Middle frontal gyrus (tissue), 1 donor: ENCODE measurements at regions not wholly inside any gene's neighbourhood (a gene's known extent, or its start where the extent isn't known, plus 50 kb on each side); places are given as distances from the start of the nearest gene placed in this dataset.
"Not testable (repeated sequence)": the region's sequence is repeated elsewhere in the genome, so short reads cannot be mapped to it uniquely, and the experiment has no call there.

ENCODE experiments used
- DNase-seq: peaks from one replicate; pipeline ENCODE4 v3.0.0-alpha.2; 2015; ENCODE audit warnings: low spot score; ENCODE audit errors: extremely low spot score

GRCh38 chr6:74248966-74249365 is 553.0 kb downstream of the CD109 start:
- DNase-seq, result no peak

DNA sequence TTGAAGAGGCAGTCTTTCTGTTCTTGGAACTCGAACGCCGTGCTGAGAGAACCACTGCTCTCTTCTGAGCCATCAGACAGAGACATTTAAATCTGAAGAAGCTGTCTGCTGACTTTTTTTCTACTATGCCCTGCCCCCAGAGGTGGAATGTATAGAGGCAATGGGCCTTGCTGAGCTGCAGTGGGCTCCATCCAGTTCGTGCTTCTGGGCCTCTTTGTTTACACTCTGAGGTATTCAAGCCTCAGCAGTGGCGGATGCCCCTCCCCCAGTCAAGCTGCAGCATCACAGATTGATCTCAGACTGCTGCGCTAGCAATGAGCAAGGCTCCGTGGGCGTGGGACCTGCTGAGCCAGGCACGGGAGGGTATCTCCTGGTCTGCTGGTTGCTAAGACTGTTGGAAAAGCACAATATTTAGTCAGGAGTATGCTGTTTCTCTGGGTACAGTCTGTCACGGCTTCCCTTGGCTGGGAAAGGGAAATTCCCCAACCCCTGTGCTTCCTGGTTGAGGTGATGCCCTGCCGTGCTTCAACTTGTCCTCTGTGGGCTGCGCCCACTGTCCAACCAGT is 526.8 kb downstream of the CD109 start:
- DNase-seq, result no peak

- no peak for DNase-seq
Observed at GRCh38 chr6:74213995-74214394, 518.0 kb downstream of the CD109 start.

- no peak for DNase-seq
Observed at GRCh38 chr6:74208239-74208638, 512.2 kb downstream of the CD109 start.

DNA sequence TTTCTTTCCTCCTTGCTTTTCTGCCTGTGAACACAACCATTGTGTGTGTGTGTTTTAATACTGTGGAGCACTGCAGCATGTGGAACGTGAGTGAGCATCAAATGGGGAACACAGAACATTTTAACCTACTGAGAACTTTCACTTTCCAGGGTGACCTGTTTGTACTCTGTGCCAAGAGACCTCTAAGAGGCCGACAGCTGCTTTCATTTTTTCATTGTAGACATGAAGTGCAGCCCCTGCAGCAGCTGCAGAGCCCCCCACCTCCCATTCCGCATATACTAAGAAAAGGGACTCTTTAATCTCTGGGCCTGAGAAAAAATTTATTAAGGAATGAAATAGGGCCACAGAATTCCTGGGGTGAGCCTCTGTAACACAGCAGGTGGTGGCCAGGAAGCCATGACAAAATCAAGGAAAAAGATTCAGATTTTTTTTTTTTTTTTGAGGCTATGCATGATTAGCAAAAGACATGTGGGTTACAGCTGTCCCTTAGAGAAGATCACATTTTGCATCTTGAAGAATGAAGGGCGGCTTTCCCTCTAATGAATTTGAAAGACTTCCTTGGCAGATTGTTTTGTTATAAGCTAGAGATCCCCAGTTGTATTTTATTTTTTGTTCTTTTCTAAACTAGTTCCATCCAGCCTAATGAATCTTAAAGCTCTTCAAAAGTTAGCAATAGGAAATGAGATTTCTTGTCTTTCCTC is 503.4 kb downstream of the CD109 start:
- no peak for DNase-seq

DNA sequence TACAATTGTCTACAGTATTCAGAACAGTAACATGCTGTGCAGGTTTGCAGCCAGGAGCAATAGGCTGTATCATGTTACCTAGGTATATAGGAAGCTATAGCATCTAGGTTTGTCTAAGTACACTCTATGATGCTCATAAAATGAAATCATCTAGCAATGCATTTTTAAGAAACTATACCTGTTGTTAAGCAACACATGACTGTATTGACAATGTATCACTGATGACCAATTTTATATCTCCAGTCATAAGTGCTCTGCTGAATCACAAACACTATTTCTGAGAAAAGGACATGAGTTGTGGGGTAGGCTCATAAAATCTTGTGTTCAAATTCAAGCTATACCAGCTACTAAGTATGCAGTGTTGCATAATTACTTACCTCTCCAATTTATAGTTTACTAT is 501.3 kb downstream of the CD109 start:
- no peak for DNase-seq

DNA sequence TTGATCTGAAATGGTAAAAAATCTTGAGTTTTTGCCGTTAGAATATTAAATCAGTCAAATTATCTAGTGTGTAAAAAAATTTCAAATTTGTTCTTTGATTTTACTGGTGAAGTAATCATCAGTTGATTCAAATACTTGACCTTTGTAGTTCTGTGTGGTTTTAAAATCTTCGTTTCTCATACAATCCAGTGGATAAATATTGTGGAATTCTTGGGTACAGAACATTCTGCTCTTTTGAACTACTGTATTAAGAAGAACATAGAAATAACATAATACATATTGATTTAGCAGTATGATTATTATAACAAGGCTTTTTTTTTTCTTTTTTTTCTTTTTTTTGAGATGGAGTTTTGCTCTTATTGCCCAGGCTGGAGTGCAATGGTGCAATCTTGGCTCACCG is 491.8 kb downstream of the CD109 start:
- DNase-seq, result no peak

- DNase-seq, result no peak
Observed at GRCh38 chr6:74182992-74183391, 487.0 kb downstream of the CD109 start.

- DNase-seq, result no peak
Observed at GRCh38 chr6:74181471-74181870, 485.5 kb downstream of the CD109 start.

DNA sequence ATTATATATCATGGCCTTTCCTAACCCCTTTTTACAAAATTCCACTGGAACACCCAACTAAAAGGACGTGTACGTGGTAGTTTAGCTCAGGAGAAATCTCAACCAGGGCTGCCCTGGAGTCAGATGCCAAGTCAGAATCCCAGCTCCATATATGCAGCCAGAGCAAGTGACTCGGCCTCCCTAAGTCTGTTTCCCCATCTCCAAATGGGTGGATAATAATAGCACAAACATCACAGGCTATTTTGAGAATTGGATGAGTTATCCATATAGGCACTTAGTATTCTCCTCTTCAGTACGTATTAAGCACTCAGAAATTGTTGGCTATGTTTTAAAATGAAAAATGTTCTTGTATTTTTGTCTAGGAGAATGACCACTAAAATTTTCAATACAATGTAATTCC is 481.5 kb downstream of the CD109 start:
- DNase-seq, result no peak

- DNase-seq, result not testable (repeated sequence)
Observed at GRCh38 chr6:74170550-74170949, 474.5 kb downstream of the CD109 start.

GRCh38 chr6:74170118-74170517 is 474.1 kb downstream of the CD109 start:
- no peak for DNase-seq

- no peak for DNase-seq
Observed at GRCh38 chr6:74167976-74168375, 472.0 kb downstream of the CD109 start.

DNA sequence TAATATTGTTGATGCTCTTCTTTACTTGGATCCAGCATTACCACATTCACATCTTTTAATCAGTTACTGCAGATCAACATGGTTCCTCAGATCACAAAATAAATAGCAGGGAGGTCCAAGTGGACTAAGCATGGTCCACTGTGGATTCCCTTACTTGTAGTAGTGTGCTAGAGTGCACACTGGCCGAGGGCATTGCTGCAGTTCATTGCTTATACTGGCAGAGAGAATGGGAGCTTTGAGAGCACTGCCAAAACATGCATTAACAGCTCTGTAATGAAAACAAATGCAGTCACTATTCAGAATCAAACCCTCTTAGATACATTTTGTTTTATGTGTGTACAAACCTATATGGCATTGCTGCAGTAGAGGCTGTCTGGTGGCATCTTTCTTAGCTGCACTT is 471.5 kb downstream of the CD109 start:
- no peak for DNase-seq

DNA sequence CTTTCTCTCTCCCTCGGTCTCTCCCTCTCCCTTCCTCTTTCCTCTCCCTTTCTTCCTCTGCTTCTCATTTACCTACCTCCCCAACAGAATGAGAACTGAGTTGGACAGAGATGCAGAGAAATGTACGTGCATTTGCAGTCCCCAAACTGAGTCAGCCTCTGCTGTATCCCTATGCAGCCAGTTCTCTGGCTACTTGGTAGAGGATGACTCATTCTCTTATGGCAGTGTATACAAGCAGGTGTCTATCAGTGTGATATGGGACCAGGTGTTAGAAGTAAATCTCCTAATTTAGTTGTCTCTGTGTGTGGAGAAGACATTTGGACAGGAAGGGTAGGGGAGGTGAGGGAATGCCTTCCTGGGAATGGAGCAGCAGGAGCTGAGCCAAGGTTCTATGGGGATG is 470.8 kb downstream of the CD109 start:
- DNase-seq, result no peak

- DNase-seq, result no peak
Observed at GRCh38 chr6:74161380-74161779, 465.4 kb downstream of the CD109 start.

- no peak for DNase-seq
Observed at GRCh38 chr6:74152096-74152675, 456.2 kb downstream of the CD109 start.

DNA sequence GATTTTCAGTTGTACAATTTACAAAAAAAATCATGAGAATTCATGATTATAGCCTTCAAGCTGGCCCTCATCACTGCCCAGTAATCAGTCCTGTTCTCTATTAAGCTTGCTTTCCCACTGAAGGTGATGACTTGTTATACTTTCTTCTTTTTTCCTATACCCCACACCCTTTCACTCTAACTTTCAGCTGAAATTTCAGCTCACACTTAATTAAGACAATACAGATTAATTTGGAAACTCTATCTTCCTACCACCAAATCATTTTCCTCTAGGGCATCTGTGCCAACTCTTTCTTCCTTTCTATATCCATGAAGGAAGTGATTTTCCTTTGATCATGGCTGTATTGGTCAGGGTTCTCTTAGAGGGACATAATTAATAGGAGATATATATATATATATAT is 449.9 kb downstream of the CD109 start:
- no peak for DNase-seq

DNA sequence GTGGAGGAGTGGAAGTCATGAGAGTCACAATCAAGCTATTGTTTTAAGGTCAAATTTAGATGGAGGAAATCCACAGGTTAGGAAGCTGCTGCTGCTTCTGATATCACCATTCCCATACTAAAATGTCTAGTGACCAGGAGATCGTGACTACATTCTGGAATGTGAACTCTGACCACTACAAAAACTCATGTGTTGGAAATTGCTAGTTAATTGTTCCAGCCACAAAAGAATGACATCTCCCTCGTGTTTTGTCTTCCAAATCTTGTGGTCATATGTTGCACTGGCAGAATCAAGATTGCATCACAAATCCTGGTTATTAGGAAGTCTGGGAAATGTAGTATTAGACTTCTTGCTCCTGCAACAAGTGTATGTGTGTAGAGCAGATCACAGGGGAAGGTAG is 441.9 kb downstream of the CD109 start:
- DNase-seq, result no peak

GRCh38 chr6:74134327-74134726 is 438.3 kb downstream of the CD109 start:
- no peak for DNase-seq

- DNase-seq, result no peak
Observed at GRCh38 chr6:74133073-74133472, 437.1 kb downstream of the CD109 start.

- DNase-seq, result no peak
Observed at GRCh38 chr6:74130641-74131040, 434.6 kb downstream of the CD109 start.

- no peak for DNase-seq
Observed at GRCh38 chr6:74128536-74128935, 432.5 kb downstream of the CD109 start.
